Stomach smooth muscle (tissue), 2 donors: ENCODE measurements at regions not wholly inside any gene's neighbourhood (a gene's known extent, or its start where the extent isn't known, plus 50 kb on each side); places are given as distances from the start of the nearest gene placed in this dataset.

Experiments used
- H3K27ac ChIP-seq: one replicate; pipeline ENCODE4 v1.7.0; 2013; ENCODE audit warnings: mild to moderate bottlenecking, low read length, inconsistent platforms
- H3K27me3 ChIP-seq, 2 donors: one replicate each; pipeline ENCODE4 v1.7.0; 2013; ENCODE audit warnings: low read length in 2 of 2; ENCODE audit not compliant: insufficient read depth in 2 of 2, control insufficient read depth in 1 of 2
- H3K36me3 ChIP-seq, 2 donors: one replicate each; pipeline ENCODE4 v1.7.0; 2013; ENCODE audit warnings: low read length in 2 of 2; ENCODE audit not compliant: control insufficient read depth in 2 of 2, insufficient read depth in 2 of 2
- H3K4me1 ChIP-seq: one replicate; pipeline ENCODE4 v1.7.0; 2013; ENCODE audit warnings: low read length; ENCODE audit not compliant: control insufficient read depth, insufficient read depth
- H3K4me3 ChIP-seq, 2 donors: one replicate each; pipeline ENCODE4 v1.7.0; 2013; ENCODE audit warnings: low read length in 2 of 2
- H3K9ac ChIP-seq, 2 donors: one replicate each; pipeline ENCODE4 v1.7.0; 2013; ENCODE audit warnings: low read length in 2 of 2, mild to moderate bottlenecking in 1 of 2
- H3K9me3 ChIP-seq, 2 donors: one replicate each; pipeline ENCODE4 v1.7.0; 2013; ENCODE audit warnings: low read length in 2 of 2; ENCODE audit not compliant: control insufficient read depth in 2 of 2
- donor health status: healthy.
- donor health status: Pancreatic carcinoma.

DNA sequence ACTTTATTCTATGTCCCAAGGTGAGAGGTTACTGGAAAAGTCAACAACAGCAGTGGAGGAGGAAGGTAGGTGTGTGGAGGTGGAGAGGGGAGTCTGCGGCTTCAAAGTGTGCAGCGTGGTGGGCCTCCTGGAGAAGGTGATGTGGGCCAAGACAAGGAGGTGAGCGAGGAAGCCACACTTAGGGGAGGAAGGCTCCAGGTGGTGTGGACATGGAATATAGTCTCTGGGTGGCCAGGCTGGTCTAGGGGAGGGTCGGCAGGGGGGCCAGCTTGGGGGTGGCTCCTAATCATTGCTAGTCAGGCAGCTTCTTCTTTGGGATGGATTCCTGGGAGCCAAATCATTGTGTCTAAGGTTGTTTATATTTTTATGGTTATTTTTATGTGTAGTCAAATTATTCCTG lies 111.5 kb upstream of the CDH4 start:
- Histone ChIP-seq H3K9ac (no peak overlapping the region), H3K27ac (no peak overlapping the region), H3K4me1 (no peaks in the 10 kb centered on the region), H3K36me3 (no peaks in the 10 kb centered on the region), H3K27me3 (peaks cover 0 to 5% of the 10 kb centered on the region in 2 donors), H3K9me3 (no peaks in the 10 kb centered on the region), H3K4me3 (no peak overlapping the region)

DNA sequence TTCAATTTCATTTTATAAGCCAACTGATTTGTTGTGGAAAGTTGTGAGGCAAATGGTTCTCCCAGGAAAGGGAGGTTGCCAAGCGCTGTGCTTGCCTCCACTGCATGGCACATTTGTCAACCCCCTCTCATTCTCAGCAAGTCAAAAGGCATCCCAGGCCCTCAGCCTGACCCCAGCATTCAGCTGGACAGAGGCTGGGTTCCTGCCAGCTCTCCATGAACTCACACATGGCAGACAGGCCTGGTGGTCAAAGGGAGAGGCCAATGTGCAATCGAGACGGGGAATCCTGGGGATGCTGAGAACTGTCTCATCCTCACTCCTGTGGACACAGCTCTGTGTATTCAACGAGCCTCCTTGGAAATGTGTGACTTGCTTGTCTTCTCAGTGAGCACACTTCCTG lies 106.0 kb upstream of the CDH4 start:
- Histone ChIP-seq H3K27ac (no peak overlapping the region), H3K4me3 (no peak overlapping the region), H3K9ac (no peak overlapping the region), H3K36me3 (no peaks in the 10 kb centered on the region), H3K27me3 (peaks cover 0 to 5% of the 10 kb centered on the region in 2 donors), H3K9me3 (no peaks in the 10 kb centered on the region), H3K4me1 (no peaks in the 10 kb centered on the region)

DNA sequence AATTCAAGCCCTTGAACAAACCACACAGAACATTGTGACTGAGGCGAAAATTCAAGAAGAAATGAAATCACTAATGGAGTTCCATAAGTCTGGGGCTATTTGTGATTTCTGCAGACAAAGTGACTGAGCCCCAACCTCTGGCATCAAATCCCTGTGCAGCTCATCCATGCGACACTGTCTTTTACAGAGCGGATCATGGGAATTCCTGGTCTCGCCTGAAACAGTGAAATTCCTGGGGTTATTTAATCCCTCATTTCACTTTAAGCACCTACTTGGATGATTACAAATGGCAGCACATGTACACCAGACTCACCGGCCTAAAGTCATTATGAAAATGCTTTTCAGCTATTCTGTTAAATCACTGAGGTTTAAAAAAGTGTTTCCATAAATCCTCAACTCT lies 102.4 kb upstream of the CDH4 start:
- no peak overlapping the region for H3K9ac ChIP-seq
- no peak overlapping the region for H3K4me3 ChIP-seq
- H3K4me1 ChIP-seq, result no peaks in the 10 kb centered on the region
- H3K27me3 ChIP-seq, result peaks cover 0 to 7% of the 10 kb centered on the region in 2 donors
- H3K9me3 ChIP-seq, result no peaks in the 10 kb centered on the region
- no peak overlapping the region for H3K27ac ChIP-seq
- H3K36me3 ChIP-seq, result no peaks in the 10 kb centered on the region

DNA sequence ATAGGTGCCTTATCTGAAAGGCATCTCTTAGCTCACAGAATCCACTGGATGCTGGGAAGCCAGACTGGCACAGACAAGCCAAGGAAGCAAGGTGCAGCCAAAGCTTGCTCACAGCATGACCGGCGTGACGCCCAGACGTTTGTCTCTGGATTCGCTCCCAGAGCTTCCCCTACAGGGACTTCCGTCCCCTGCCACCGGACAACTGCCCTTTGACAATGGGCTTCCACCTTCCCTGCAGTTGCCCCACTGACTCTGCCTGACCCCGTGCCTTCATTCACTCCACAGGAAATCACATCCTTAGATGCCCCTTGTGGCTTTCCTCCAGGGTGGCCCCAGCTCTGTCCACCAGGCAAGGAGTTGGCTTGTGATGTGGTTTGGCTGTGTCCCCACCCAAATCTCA lies 94.8 kb upstream of the CDH4 start:
- Histone ChIP-seq H3K9me3 (peaks cover 2 to 4% of the 10 kb centered on the region in 2 donors), H3K36me3 (no peaks in the 10 kb centered on the region), H3K4me3 (no peak overlapping the region), H3K4me1 (no peaks in the 10 kb centered on the region), H3K27me3 (peaks cover 0 to 5% of the 10 kb centered on the region in 2 donors), H3K27ac (no peak overlapping the region), H3K9ac (no peak overlapping the region)

DNA sequence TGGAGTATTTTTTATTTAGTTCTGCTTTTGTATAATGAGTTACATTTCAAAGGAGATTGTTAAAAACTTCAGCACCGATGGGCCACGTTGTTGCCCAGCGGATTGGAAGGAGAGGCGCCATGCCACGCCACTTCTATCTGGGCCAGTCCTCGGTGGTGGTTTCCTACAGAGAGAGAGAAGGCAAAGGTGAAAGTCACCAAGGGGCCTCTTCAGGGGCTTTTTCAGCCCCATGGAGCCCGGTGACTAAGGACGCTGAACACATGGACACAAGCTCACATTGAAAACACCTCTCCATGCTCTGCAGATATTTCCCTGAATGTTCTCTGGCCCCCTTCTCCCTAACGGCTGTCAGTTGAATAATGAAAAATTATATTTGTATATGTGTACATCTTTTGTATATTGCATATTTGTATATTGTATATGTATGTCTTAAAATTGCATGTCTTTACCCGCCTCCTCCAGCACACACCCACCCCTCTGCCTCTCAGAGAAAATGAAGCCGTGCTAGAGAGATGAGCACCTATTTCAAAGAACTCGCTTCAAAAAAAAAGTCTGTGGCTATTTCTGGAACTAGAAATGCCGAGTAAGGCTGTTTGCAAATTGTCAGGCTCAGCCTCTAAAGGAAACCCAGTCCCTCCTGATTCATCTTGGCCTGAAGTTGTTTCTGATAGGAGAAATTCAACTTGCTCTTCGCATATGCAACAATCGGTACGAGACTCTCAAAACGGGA lies 91.9 kb upstream of the CDH4 start:
- no peaks in the 10 kb centered on the region for H3K36me3 ChIP-seq
- H3K9me3 ChIP-seq, result peaks cover 2 to 4% of the 10 kb centered on the region in 2 donors
- H3K27ac ChIP-seq, result no peak overlapping the region
- H3K4me1 ChIP-seq, result no peaks in the 10 kb centered on the region
- H3K4me3 ChIP-seq, result no peak overlapping the region
- H3K9ac ChIP-seq, result no peak overlapping the region
- H3K27me3 ChIP-seq, result peaks cover 4 to 10% of the 10 kb centered on the region in 2 donors

DNA sequence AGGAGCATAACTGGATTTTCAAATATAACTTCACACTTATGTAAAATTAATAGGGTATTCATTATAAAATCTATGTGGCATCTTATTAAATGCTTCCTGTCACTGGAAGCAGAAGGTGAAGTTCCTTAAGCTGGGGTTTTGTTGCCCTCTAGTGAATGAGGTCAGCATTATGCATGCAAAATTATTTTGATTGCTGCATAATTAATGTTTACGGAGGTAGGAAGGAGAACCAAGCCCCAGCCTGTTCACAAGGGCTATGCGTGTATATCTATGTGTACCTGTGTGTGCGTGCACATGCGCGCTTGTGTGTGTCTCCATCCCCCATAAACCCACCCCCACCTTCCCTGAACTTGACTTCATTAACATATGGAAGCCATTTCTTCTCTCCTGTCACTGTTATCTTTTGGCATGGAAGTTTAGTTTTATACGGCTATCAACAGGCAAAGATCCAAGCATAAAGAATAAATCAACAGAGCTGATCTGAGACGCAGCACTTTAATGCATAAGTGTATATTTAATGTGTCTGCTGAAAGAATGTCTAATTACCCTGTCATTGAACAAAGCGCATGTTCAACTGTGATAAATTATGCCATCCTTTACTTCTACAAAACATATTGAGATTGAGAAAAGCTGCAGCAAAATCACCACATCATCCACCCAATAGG lies 90.2 kb upstream of the CDH4 start:
- Histone ChIP-seq H3K9ac (no peak overlapping the region), H3K36me3 (no peaks in the 10 kb centered on the region), H3K4me1 (no peaks in the 10 kb centered on the region), H3K27ac (no peak overlapping the region), H3K9me3 (peaks cover 2 to 4% of the 10 kb centered on the region in 2 donors), H3K27me3 (peaks cover 4 to 10% of the 10 kb centered on the region in 2 donors), H3K4me3 (no peak overlapping the region)

DNA sequence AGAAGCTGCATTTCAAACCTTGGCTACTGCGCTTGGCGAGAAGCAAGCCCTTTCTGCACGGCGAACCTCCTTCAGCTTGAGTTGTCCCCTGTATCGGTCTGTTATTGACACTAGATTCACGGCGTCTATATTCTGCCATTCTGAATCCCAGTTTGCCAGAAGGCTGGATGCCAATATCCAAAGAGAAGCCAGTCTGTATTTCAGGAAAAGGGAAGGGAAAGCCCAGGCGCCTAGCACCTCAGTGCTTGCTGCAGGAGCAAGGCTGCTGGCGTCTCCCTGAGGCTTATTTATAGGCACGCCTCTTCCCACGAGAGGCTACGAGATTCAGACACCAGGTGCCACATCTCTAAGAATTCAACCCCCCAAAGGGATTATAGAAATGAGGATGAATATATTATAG lies 89.6 kb upstream of the CDH4 start:
- Histone ChIP-seq H3K27me3 (peaks cover 4 to 10% of the 10 kb centered on the region in 2 donors), H3K9me3 (peaks cover 1 to 2% of the 10 kb centered on the region in 2 donors), H3K36me3 (no peaks in the 10 kb centered on the region), H3K4me1 (no peaks in the 10 kb centered on the region), H3K9ac (no peak overlapping the region), H3K4me3 (no peak overlapping the region), H3K27ac (no peak overlapping the region)

DNA sequence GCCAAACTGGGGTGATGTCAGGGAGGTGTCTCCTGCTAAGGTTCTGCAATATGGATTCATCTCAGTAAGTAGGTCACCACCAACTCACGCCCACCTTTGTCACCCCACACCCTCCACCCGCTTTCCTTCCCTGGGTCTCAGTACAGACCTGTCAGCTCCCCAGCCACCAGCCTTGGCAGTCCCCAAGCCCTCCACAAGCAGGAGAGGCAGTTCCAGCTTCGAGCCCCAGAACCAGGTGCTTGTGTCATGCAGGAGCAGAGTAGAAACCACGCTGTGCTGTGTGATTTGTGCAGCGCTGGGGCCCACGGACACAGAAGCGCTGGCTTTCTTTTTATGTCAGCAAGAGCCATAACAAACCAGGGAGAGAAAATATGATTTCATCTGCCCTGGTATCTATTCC lies 89.0 kb upstream of the CDH4 start:
- Histone ChIP-seq H3K4me1 (no peaks in the 10 kb centered on the region), H3K27me3 (peaks cover 4 to 10% of the 10 kb centered on the region in 2 donors), H3K4me3 (no peak overlapping the region), H3K36me3 (no peaks in the 10 kb centered on the region), H3K9me3 (peaks cover 0 to 2% of the 10 kb centered on the region in 2 donors), H3K9ac (no peak overlapping the region), H3K27ac (no peak overlapping the region)

DNA sequence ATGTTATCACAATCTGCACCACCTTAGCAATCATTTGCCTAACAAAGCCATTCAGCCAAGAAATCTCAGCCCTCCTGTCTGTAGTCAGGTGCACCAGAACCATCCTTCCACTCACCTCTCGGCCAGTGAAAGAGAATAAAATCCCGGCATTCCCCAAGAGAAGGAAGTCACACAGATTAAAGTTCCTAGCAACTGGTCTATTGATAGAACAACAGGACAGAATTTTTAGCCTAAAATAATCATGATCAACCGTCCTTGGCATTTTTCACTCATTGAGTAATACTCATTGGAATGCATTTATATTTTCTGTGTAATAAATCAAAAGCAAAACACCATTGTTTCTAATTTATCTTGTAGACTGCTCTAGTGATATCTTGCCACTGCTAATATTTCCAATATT lies 85.7 kb upstream of the CDH4 start:
- Histone ChIP-seq H3K27me3 (peaks cover 4 to 10% of the 10 kb centered on the region in 2 donors), H3K9ac (no peak overlapping the region), H3K9me3 (no peaks in the 10 kb centered on the region), H3K4me3 (no peak overlapping the region), H3K4me1 (no peaks in the 10 kb centered on the region), H3K36me3 (no peaks in the 10 kb centered on the region), H3K27ac (no peak overlapping the region)

DNA sequence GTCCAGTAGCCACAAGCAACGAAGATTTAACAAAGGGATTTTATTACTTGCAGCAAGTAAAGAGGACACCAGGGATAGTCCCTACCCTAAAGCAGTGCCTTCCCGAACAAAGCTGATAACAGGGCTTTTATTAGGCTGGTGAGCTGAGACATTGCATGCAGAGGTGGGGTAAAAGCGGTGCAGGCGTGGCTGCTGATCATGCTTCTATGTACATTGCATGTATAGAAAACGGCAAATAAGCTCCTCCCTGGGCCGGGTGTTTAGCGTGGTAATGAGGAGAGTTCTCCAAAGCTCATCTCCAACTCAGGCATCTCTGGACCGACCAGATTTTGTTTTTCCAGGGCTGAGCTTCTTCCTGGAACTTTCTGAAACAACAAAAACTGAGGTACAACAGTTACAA lies 83.5 kb upstream of the CDH4 start:
- H3K27me3 ChIP-seq, result peaks cover 4 to 5% of the 10 kb centered on the region in 2 donors

DNA sequence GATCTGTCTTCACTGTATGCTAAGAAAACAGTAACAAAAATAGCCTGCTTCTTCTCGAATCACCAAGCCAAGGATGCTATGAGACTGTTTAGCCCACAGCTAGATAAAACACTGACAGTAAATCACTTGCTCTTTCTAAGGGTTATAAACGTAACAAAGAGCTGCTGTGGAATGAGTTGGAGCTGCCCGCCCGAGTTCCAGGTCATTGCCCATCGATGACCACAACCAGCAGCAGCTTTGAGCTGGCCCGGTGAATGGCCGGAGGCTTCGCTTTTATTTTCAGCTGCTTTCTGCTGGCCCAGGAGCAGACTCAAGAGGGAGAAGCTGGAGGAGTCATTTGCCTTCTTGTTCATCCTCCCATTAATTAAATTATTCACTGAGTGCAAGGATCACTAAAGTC lies 82.2 kb upstream of the CDH4 start:
- no peak overlapping the region for H3K4me3 ChIP-seq
- no peak overlapping the region for H3K27ac ChIP-seq
- H3K4me1 ChIP-seq, result no peaks in the 10 kb centered on the region
- no peaks in the 10 kb centered on the region for H3K36me3 ChIP-seq
- peaks cover 0 to 9% of the 10 kb centered on the region in 2 donors for H3K27me3 ChIP-seq
- no peaks in the 10 kb centered on the region for H3K9me3 ChIP-seq
- no peak overlapping the region for H3K9ac ChIP-seq

More for the DNA sequence above, 83.5 kb upstream of the CDH4 start:
- Histone ChIP-seq H3K9ac (no peak overlapping the region), H3K9me3 (no peaks in the 10 kb centered on the region), H3K27ac (no peak overlapping the region), H3K4me1 (no peaks in the 10 kb centered on the region), H3K4me3 (no peak overlapping the region), H3K36me3 (no peaks in the 10 kb centered on the region)
